PC-3 (cell line): ENCODE measurements at regions not wholly inside any gene's neighbourhood (a gene's known extent, or its start where the extent isn't known, plus 50 kb on each side); places are given as distances from the start of the nearest gene placed in this dataset.

Source experiments
- ATAC-seq: fragments of 200-7000 bp; cut with Tn5 transposase; 2 replicates; pipeline ENCODE4 v1.9.1; 2020; ENCODE audit warnings: mild to moderate bottlenecking, moderate library complexity
- BruUV-seq: library from RNA; stranded (reverse); fragments of 400-500 nt; replicated peaks from 2 replicates; lab custom pipeline; 2021; lab: Mats Ljungman, UMichigan
- CTCF ChIA-PET: fragments of 300-600 bp; sonication (Branson Sonifier 250); formaldehyde crosslinking; loops from one replicate; lab custom pipeline; 2022; ENCODE audit warnings: antibody characterized with exemption; lab: Charles Lee
- POLR2A ChIA-PET: fragments of 300-600 bp; sonication (Branson Sonifier 250); formaldehyde crosslinking; loops from one replicate; lab custom pipeline; 2022; ENCODE audit warnings: antibody characterized with exemption; ENCODE audit not compliant: unreplicated experiment; lab: Charles Lee
- DNase-seq: peaks from one replicate; pipeline ENCODE4 v3.0.0-alpha.2; 2015
- H2AFZ ChIP-seq: fragments of 300-600 bp; sonication (generic); 2 replicates; pipeline ENCODE4 v1.6.0; 2016; ENCODE audit warnings: antibody characterized with exemption, low read length
- H3F3A ChIP-seq: fragments of 300-600 bp; sonication (generic); one replicate; pipeline ENCODE4 v1.6.0; 2017; ENCODE audit warnings: antibody characterized with exemption, low read length, control low read depth, mild to moderate bottlenecking; ENCODE audit not compliant: unreplicated experiment
- H3K27ac ChIP-seq: fragments of 300-600 bp; sonication (generic); 2 replicates; pipeline ENCODE4 v1.5.1; 2016; ENCODE audit warnings: mild to moderate bottlenecking, low read length
- H3K27me3 ChIP-seq: fragments of 300-600 bp; sonication (generic); 2 replicates; pipeline ENCODE4 v1.6.1; 2016; ENCODE audit warnings: low read length, mixed read lengths
- H3K36me3 ChIP-seq: fragments of 300-600 bp; sonication (generic); 2 replicates; pipeline ENCODE4 v1.6.1; 2016; ENCODE audit warnings: low read depth, mixed run types, low read length, mixed read lengths
- H3K4me1 ChIP-seq: fragments of 300-600 bp; sonication (generic); 2 replicates; pipeline ENCODE4 v1.5.1; 2016; ENCODE audit warnings: low read length; ENCODE audit not compliant: insufficient read depth
- H3K4me2 ChIP-seq: fragments of 300-600 bp; sonication (generic); 2 replicates; pipeline ENCODE4 v1.6.0; 2016; ENCODE audit warnings: low read length
- H3K4me3 ChIP-seq: fragments of 300-600 bp; sonication (generic); 2 replicates; pipeline ENCODE4 v1.5.1; 2016; ENCODE audit warnings: mild to moderate bottlenecking, low read length, mixed read lengths
- H3K79me2 ChIP-seq: fragments of 300-600 bp; sonication (generic); 2 replicates; pipeline ENCODE4 v1.6.1; 2017; ENCODE audit warnings: low read length, mixed read lengths
- H3K9ac ChIP-seq: fragments of 300-600 bp; sonication (generic); 2 replicates; pipeline ENCODE4 v1.6.0; 2016; ENCODE audit warnings: mild to moderate bottlenecking, low read length
- H3K9me2 ChIP-seq: fragments of 300-600 bp; sonication (generic); replicated peaks from 2 replicates; pipeline ENCODE4 v1.6.1; 2016; ENCODE audit warnings: mixed run types, low read length, mixed read lengths
- H3K9me3 ChIP-seq: fragments of 300-600 bp; sonication (generic); 2 replicates; pipeline ENCODE4 v1.6.1; 2016; ENCODE audit warnings: low read length, mixed read lengths
- H4K20me1 ChIP-seq: fragments of 300-600 bp; sonication (generic); 2 replicates; pipeline ENCODE4 v1.6.1; 2016; ENCODE audit warnings: low read length, mixed read lengths
- CTCF ChIP-seq: fragments of 300-600 bp; sonication (generic); conservative IDR thresholded peaks from 2 replicates; pipeline ENCODE4 v1.5.1; 2017; ENCODE audit warnings: antibody characterized with exemption, low read depth, mild to moderate bottlenecking, low read length
- EZH2 ChIP-seq: fragments of 300-600 bp; sonication (generic); IDR thresholded peaks from one replicate; pipeline ENCODE4 v1.6.1; 2017; ENCODE audit warnings: antibody characterized with exemption, mild to moderate bottlenecking, low read length; ENCODE audit not compliant: unreplicated experiment
- EZH2phosphoT487 ChIP-seq: fragments of 300-600 bp; sonication (generic); IDR thresholded peaks from 2 replicates; pipeline ENCODE4 v1.6.1; 2018; ENCODE audit warnings: mild to moderate bottlenecking, antibody characterized with exemption, low read length, borderline replicate concordance
- intact Hi-C: fragments of 100-400 bp; cut with micrococcal nuclease; formaldehyde crosslinking; loops from 2 replicates; pipeline ENCODE4 v1.9.0; 2023

GRCh38 chr3:124566701-124567100, 163.6 kb upstream of the UMPS start:
- no peak overlapping the region for H3K4me3 ChIP-seq
- H3K27ac ChIP-seq: no peak overlapping the region
- H3K4me2 ChIP-seq: no peak overlapping the region
- H3K9ac ChIP-seq: no peak overlapping the region
- no TSS peak for BruUV-seq
- H3K36me3 ChIP-seq: no peaks in the 10 kb centered on the region
- no peaks in the 10 kb centered on the region for H4K20me1 ChIP-seq
- H2AFZ ChIP-seq: no peak overlapping the region
- intact Hi-C loops: no loop called here
- H3K27me3 ChIP-seq: no peaks in the 10 kb centered on the region
- ATAC-seq (no peak), DNase-seq (no peak)
- no peaks in the 10 kb centered on the region for H3F3A ChIP-seq
- ChIA-PET POLR2A (no interaction called here), CTCF (no interaction called here)
- H3K79me2 ChIP-seq: no peaks in the 10 kb centered on the region
- TF ChIP-seq EZH2phosphoT487 (no peak), EZH2 (no peak), CTCF (no peak)
- H3K9me2 ChIP-seq: no peaks in the 10 kb centered on the region
- H3K9me3 ChIP-seq: no peaks in the 10 kb centered on the region
- H3K4me1 ChIP-seq: peaks cover 14% of the 10 kb centered on the region

GRCh38 chr3:124567179-124567578, 163.1 kb upstream of the UMPS start:
- Histone ChIP-seq H4K20me1 (no peaks in the 10 kb centered on the region), H3K79me2 (no peaks in the 10 kb centered on the region), H3K27ac (no peak overlapping the region), H3K4me2 (no peak overlapping the region), H3F3A (no peaks in the 10 kb centered on the region), H3K9me2 (no peaks in the 10 kb centered on the region), H3K9ac (no peak overlapping the region), H3K27me3 (no peaks in the 10 kb centered on the region), H3K36me3 (no peaks in the 10 kb centered on the region), H2AFZ (no peak overlapping the region), H3K4me3 (no peak overlapping the region), H3K4me1 (peaks cover 14% of the 10 kb centered on the region), H3K9me3 (no peaks in the 10 kb centered on the region)
- TF ChIP-seq EZH2 (no peak), EZH2phosphoT487 (no peak), CTCF (no peak)
- intact Hi-C loops: no loop called here
- no peak for ATAC-seq
- ChIA-PET CTCF (no interaction called here), POLR2A (no interaction called here)
- no TSS peak for BruUV-seq
- DNase-seq: no peak

DNA sequence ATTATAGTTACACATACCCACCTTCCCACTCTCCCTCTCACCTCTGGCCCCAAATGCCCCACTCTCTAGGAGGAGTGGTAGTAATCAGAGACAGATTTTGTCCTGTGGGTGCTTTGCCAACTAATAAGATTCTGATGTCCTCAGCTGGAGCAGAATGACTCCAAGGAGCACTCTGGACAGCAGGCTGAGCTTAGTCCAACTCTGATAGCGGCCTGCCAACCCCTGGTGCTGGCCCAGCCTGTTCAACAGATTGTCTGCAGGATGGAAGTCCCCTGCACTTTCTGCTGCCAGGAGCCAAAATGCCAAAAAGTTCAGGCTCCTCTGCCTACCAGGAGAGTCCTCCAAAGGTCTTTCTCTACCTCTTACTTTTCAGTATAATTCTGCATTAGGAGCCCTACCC, 160.5 kb upstream of the UMPS start:
- Histone ChIP-seq H3K4me1 (peaks cover 7% of the 10 kb centered on the region; the same call in 1 of the 2 replicates), H3K4me2 (no peak overlapping the region), H3K27me3 (no peaks in the 10 kb centered on the region), H3K9ac (no peak overlapping the region), H3K79me2 (no peaks in the 10 kb centered on the region), H3K9me3 (no peaks in the 10 kb centered on the region), H3F3A (no peaks in the 10 kb centered on the region), H4K20me1 (no peaks in the 10 kb centered on the region), H3K36me3 (no peaks in the 10 kb centered on the region), H3K4me3 (no peak overlapping the region), H2AFZ (no peak overlapping the region), H3K27ac (no peak overlapping the region), H3K9me2 (no peaks in the 10 kb centered on the region)
- POLR2A ChIA-PET: no interaction called here
- CTCF ChIA-PET: no interaction called here
- DNase-seq: no peak
- TF ChIP-seq CTCF: no peak
- no peak for TF ChIP-seq EZH2phosphoT487
- intact Hi-C loops: no loop called here
- no TSS peak for BruUV-seq
- no peak for ATAC-seq
